HK-2 (cell line): ENCODE measurements at regions not wholly inside any gene's neighbourhood (a gene's known extent, or its start where the extent isn't known, plus 50 kb on each side); places are given as distances from the start of the nearest gene placed in this dataset.
"Not testable (repeated sequence)": the region's sequence is repeated elsewhere in the genome, so short reads cannot be mapped to it uniquely, and the experiment has no call there.

Source experiments
- DNase-seq: peaks from one replicate; pipeline ENCODE4 v3.0.0-alpha.2; 2018; ENCODE audit not compliant: unreplicated experiment

GRCh38 chr9:78383130-78383529 is 86.2 kb downstream of the PSAT1 start:
- DNase-seq, result no peak

- no peak for DNase-seq
Measured at GRCh38 chr9:78386348-78386747, 89.4 kb downstream of the PSAT1 start.

GRCh38 chr9:78386773-78387172 is 89.8 kb downstream of the PSAT1 start:
- no peak for DNase-seq

- DNase-seq, result no peak
Measured at GRCh38 chr9:78393340-78393739, 96.4 kb downstream of the PSAT1 start.

GRCh38 chr9:78393932-78394331 is 97.0 kb downstream of the PSAT1 start:
- no peak for DNase-seq

GRCh38 chr9:78396087-78396486 is 99.2 kb downstream of the PSAT1 start:
- DNase-seq, result no peak

GRCh38 chr9:78397045-78397444 is 100.1 kb downstream of the PSAT1 start:
- no peak for DNase-seq

GRCh38 chr9:78397454-78397853 is 100.5 kb downstream of the PSAT1 start:
- no peak for DNase-seq

GRCh38 chr9:78399153-78399552 is 102.2 kb downstream of the PSAT1 start:
- DNase-seq, result no peak

- DNase-seq, result no peak
Measured at GRCh38 chr9:78400496-78400895, 103.6 kb downstream of the PSAT1 start.

- no peak for DNase-seq
Measured at GRCh38 chr9:78405461-78405860, 108.5 kb downstream of the PSAT1 start.

- DNase-seq, result no peak
Measured at GRCh38 chr9:78406146-78406545, 109.2 kb downstream of the PSAT1 start.

GRCh38 chr9:78406933-78407332 is 110.0 kb downstream of the PSAT1 start:
- DNase-seq, result no peak

- DNase-seq, result no peak
Measured at GRCh38 chr9:78407636-78408312, 110.8 kb downstream of the PSAT1 start.

- DNase-seq, result no peak
Measured at GRCh38 chr9:78408388-78408787, 111.5 kb downstream of the PSAT1 start.

GRCh38 chr9:78409928-78410510 is 113.1 kb downstream of the PSAT1 start:
- DNase-seq, result not testable (repeated sequence)

- no peak for DNase-seq
Measured at GRCh38 chr9:78422309-78422708, 125.4 kb downstream of the PSAT1 start.

- DNase-seq, result no peak
Measured at GRCh38 chr9:78424299-78424698, 127.4 kb downstream of the PSAT1 start.

- no peak for DNase-seq
Measured at GRCh38 chr9:78428640-78429039, 131.7 kb downstream of the PSAT1 start.

GRCh38 chr9:78430387-78430786 is 133.5 kb downstream of the PSAT1 start:
- no peak for DNase-seq

GRCh38 chr9:78431039-78431438 is 134.1 kb downstream of the PSAT1 start:
- DNase-seq, result not testable (repeated sequence)

GRCh38 chr9:78436873-78437272 is 139.9 kb downstream of the PSAT1 start:
- DNase-seq, result no peak

- DNase-seq, result no peak
Measured at GRCh38 chr9:78437296-78437695, 140.4 kb downstream of the PSAT1 start.

- DNase-seq, result no peak
Measured at GRCh38 chr9:78437806-78438205, 140.9 kb downstream of the PSAT1 start.
